ENCODE measurements at regions not wholly inside any gene's neighbourhood (a gene's known extent, or its start where the extent isn't known, plus 50 kb on each side); places are given as distances from the start of the nearest gene placed in this dataset.

DNA sequence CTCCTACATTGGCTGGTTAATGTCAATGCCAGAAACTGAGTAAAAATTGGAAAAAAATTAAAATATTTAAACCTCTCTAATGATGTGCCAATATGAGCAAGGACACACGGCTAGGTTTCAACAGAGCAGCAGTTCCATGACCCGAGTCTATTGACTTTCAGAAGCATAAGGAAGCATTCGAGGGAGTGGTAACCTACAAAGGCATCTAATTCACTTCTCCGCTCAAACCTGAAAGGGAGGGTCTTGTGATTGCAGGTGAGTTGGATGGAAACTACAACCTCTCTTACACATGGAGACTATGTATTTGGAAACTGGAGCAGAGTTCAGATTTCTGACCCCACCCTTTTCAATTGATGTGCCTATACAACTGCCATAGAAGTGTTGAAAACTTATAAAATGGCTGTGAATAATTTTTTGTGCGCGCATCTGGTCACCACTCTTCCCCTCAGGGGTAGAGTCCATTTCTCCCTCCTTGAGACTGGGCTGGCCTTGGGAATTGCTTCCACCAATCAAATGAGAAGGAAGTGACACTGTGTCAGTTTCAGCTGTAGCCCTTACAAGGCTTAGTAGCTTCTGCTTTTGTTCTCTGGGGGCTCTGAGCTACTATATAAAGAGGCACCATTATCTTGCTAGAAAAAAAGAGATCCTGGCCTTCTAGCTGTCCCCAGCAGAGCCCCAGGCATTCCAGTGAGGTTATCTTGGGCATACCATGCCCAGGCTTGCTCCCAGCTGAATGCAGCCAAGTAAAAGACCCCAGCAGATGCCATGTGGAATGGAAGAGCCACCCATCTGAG, 278.0 kb downstream of the EPHA4 start:
- Histone ChIP-seq H3K36me3 (ENCODE audit: insufficient read depth, low read length) (no peaks in the 10 kb centered on the region), H3K4me3 (ENCODE audit: low read length) (no peak overlapping the region), H3K9me3 (ENCODE audit: control insufficient read depth in 1 of 2, insufficient read depth in 1 of 2, low read length in 2 of 2) (no peaks in the 10 kb centered on the region), H3K27me3 (ENCODE audit: control insufficient read depth in 1 of 2, insufficient read depth in 2 of 2, low read length in 2 of 2) (no peaks in the 10 kb centered on the region), H3K27ac (ENCODE audit: low read depth in 1 of 2, low read length in 2 of 2) (no peak overlapping the region), H3K4me1 (ENCODE audit: insufficient read depth, low read length) (no peaks in the 10 kb centered on the region)
- H3K4me1 Mint-ChIP-seq (ENCODE audit: low read depth), result no peaks in the 10 kb centered on the region
- no peak overlapping the region for H3K4me3 Mint-ChIP-seq
- ChIA-PET CTCF (no interaction called here), POLR2A (no interaction called here)
- no peaks in the 10 kb centered on the region for H3K36me3 Mint-ChIP-seq (ENCODE audit: low read depth)
- H3K9me3 Mint-ChIP-seq, result no peaks in the 10 kb centered on the region
- ATAC-seq (ENCODE audit: poor library complexity) (no peak), DNase-seq (no peak)
- intact Hi-C loops (cut with DNase I, micrococcal nuclease), result no loop called here
- TF ChIP-seq, protein P1, sequence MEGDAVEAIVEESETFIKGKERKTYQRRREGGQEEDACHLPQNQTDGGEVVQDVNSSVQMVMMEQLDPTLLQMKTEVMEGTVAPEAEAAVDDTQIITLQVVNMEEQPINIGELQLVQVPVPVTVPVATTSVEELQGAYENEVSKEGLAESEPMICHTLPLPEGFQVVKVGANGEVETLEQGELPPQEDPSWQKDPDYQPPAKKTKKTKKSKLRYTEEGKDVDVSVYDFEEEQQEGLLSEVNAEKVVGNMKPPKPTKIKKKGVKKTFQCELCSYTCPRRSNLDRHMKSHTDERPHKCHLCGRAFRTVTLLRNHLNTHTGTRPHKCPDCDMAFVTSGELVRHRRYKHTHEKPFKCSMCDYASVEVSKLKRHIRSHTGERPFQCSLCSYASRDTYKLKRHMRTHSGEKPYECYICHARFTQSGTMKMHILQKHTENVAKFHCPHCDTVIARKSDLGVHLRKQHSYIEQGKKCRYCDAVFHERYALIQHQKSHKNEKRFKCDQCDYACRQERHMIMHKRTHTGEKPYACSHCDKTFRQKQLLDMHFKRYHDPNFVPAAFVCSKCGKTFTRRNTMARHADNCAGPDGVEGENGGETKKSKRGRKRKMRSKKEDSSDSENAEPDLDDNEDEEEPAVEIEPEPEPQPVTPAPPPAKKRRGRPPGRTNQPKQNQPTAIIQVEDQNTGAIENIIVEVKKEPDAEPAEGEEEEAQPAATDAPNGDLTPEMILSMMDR (IDR thresholded peaks at IDR 0.05), result no peak
- H3K27me3 Mint-ChIP-seq, result peaks cover 10% of the 10 kb centered on the region
- no peak overlapping the region for H3K27ac Mint-ChIP-seq

DNA sequence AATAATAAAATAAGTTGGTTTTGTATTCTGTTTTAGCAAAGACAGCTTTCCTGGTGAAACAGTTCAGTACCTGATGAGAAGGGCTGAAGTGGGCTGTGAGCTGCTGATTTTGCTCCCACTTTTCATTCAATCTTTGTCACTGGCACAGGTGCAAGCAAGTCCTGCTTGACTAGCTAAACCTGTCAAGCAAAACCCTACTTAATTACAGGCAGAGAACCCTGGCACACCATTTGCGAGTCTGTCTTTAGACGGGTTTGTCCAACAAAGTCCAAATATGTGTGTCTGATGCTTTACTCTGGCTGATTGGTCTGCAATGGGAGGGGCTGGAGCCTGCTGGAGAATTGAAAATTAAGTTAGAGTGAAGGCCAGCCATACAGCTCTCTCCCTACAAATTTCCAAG, 267.2 kb downstream of the EPHA4 start:
- intact Hi-C loops (cut with DNase I, micrococcal nuclease), result loop anchor here in 1 of 2 experiments (10.0 kb wide), 1 partner anchor 270 kb away; the partner anchor contains the start of gene EPHA4
- TF ChIP-seq, protein P1 (IDR thresholded peaks at IDR 0.05), result no peak
- no peaks in the 10 kb centered on the region for H3K4me1 ChIP-seq (ENCODE audit: insufficient read depth, low read length)
- ATAC-seq (ENCODE audit: poor library complexity), result no peak
- Mint-ChIP-seq H3K4me1 (ENCODE audit: low read depth) (no peaks in the 10 kb centered on the region), H3K27me3 (no peaks in the 10 kb centered on the region), H3K36me3 (ENCODE audit: low read depth) (no peaks in the 10 kb centered on the region), H3K9me3 (no peaks in the 10 kb centered on the region), H3K27ac (no peak overlapping the region), H3K4me3 (no peak overlapping the region)
- DNase-seq, result no peak
- no peaks in the 10 kb centered on the region for H3K27me3 ChIP-seq (ENCODE audit: control insufficient read depth in 1 of 2, insufficient read depth in 2 of 2, low read length in 2 of 2)
- no peak overlapping the region for H3K27ac ChIP-seq (ENCODE audit: low read depth in 1 of 2, low read length in 2 of 2)
- POLR2A ChIA-PET, result interaction anchor here (0.6 kb wide), 2 partner anchors 64 to 275 kb away, joined by 3 read pairs; no protein-coding TSS in a partner anchor
- H3K9me3 ChIP-seq (ENCODE audit: control insufficient read depth in 1 of 2, insufficient read depth in 1 of 2, low read length in 2 of 2), result no peaks in the 10 kb centered on the region
- H3K36me3 ChIP-seq (ENCODE audit: insufficient read depth, low read length), result no peaks in the 10 kb centered on the region
- H3K4me3 ChIP-seq (ENCODE audit: low read length), result no peak overlapping the region
- CTCF ChIA-PET, result interaction anchor here (0.5 kb wide), 1 partner anchor 122 kb away, joined by 3 read pairs; no protein-coding TSS in a partner anchor

DNA sequence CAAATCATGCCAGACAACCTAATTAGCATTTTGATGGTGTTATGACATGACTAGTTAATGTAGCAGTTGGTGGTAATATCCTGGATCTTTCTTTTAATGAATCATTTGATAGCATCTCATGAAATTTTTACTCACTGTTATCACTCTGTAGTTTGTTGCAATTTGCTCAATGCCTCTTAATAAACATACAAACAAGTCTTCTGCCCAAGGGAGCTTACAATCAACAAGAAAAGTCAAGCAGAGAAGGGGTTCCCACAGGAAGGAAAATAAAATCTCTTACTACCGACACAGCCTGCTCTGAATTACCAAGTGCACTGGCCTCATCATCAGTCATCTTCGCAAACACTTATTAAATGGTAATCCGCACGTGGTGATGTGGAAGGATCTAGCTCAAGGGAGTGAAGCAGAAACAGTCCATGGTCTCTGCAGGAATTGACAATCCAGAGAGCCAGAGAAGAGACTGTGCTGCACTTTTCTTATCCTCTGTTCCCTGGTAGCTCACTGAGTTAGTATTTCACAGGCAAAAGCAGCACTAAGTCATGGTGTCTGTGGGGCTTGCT, 263.5 kb downstream of the EPHA4 start:
- Mint-ChIP-seq H3K27ac (no peak overlapping the region), H3K9me3 (no peaks in the 10 kb centered on the region), H3K4me1 (ENCODE audit: low read depth) (peaks cover 8% of the 10 kb centered on the region), H3K36me3 (ENCODE audit: low read depth) (no peaks in the 10 kb centered on the region), H3K27me3 (no peaks in the 10 kb centered on the region), H3K4me3 (no peak overlapping the region)
- Histone ChIP-seq H3K27me3 (ENCODE audit: control insufficient read depth in 1 of 2, insufficient read depth in 2 of 2, low read length in 2 of 2) (no peaks in the 10 kb centered on the region), H3K9me3 (ENCODE audit: control insufficient read depth in 1 of 2, insufficient read depth in 1 of 2, low read length in 2 of 2) (no peaks in the 10 kb centered on the region), H3K36me3 (ENCODE audit: insufficient read depth, low read length) (no peaks in the 10 kb centered on the region), H3K4me1 (ENCODE audit: insufficient read depth, low read length) (no peaks in the 10 kb centered on the region), H3K4me3 (ENCODE audit: low read length) (no peak overlapping the region), H3K27ac (ENCODE audit: low read depth in 1 of 2, low read length in 2 of 2) (no peak overlapping the region)
- ChIA-PET CTCF (no interaction called here), POLR2A (no interaction called here)
- TF ChIP-seq, protein P1 (IDR thresholded peaks at IDR 0.05), result no peak
- intact Hi-C loops (cut with DNase I, micrococcal nuclease), result loop anchor here in 1 of 2 experiments (10.0 kb wide), 1 partner anchor 266 kb away; the partner anchor contains the start of gene EPHA4
- DNase-seq (no peak), ATAC-seq (ENCODE audit: poor library complexity) (no peak)
